ENCODE measurements at regions not wholly inside any gene's neighbourhood (a gene's known extent, or its start where the extent isn't known, plus 50 kb on each side); places are given as distances from the start of the nearest gene placed in this dataset.

GRCh38 chr1:223473601-223474344 lies 80.6 kb downstream of the CCDC185 start:
- no peak for TF ChIP-seq ARNTL (CRISPR knock-in tag; IDR thresholded peaks at IDR 0.05; ENCODE audit: borderline replicate concordance, low read depth)
- TF ChIP-seq RARB (CRISPR knock-in tag; IDR thresholded peaks at IDR 0.05) = no peak
- TF ChIP-seq ZFP30 (CRISPR knock-in tag; IDR thresholded peaks at IDR 0.05) = no peak
- no peak for TF ChIP-seq CSDC2 (CRISPR knock-in tag; IDR thresholded peaks at IDR 0.05)
